Mesodermal cell (in vitro differentiated cells): ENCODE measurements at regions not wholly inside any gene's neighbourhood (a gene's known extent, or its start where the extent isn't known, plus 50 kb on each side); places are given as distances from the start of the nearest gene placed in this dataset.

ENCODE experiments used
- H3K27ac ChIP-seq: 2 replicates; pipeline ENCODE4 v1.7.0; 2013; ENCODE audit warnings: mild to moderate bottlenecking, low read depth, low read length, moderate library complexity; ENCODE audit not compliant: severe bottlenecking
- H3K36me3 ChIP-seq: 2 replicates; pipeline ENCODE4 v1.7.1; 2013; ENCODE audit warnings: mild to moderate bottlenecking, low read length, moderate library complexity; ENCODE audit not compliant: control insufficient read depth, insufficient read depth
- H3K4me1 ChIP-seq: one replicate; pipeline ENCODE4 v1.7.1; 2013; ENCODE audit warnings: mild to moderate bottlenecking, low read length; ENCODE audit not compliant: insufficient read depth, control insufficient read depth, poor library complexity, severe bottlenecking
- H3K4me3 ChIP-seq: 2 replicates; pipeline ENCODE4 v1.7.0; 2013; ENCODE audit warnings: low read length, control low read depth, mild to moderate bottlenecking; ENCODE audit not compliant: insufficient read depth, poor library complexity, severe bottlenecking; ENCODE audit errors: extremely low read depth
- H3K9me3 ChIP-seq: 2 replicates; pipeline ENCODE4 v1.7.1; 2013; ENCODE audit warnings: mild to moderate bottlenecking, low read length, moderate library complexity; ENCODE audit not compliant: control insufficient read depth
- WGBS, 2 experiments: methylation state at CpG; one replicate each; pipeline ENCODE4 v1.1.5; 2013; ENCODE audit warnings: missing lambda C conversion rate in 2 of 2; ENCODE audit not compliant: insufficient coverage in 2 of 2; 5-methylcytosine and 5-hydroxymethylcytosine counted together

GRCh38 chr5:166529200-166529599 is 1762.2 kb upstream of the WWC1 start:
- 0% methylated on average over 1 of the region's 2 CpGs; no CpG with 5 or more reads in 1 of the 2 experiments for WGBS, 2 experiments
- Histone ChIP-seq H3K4me1 (peaks cover 7% of the 10 kb centered on the region), H3K27ac (no peak overlapping the region), H3K36me3 (no peaks in the 10 kb centered on the region), H3K4me3 (no peak overlapping the region), H3K9me3 (no peaks in the 10 kb centered on the region)

GRCh38 chr5:166532456-166533220 is 1758.8 kb upstream of the WWC1 start:
- Histone ChIP-seq H3K27ac (peak overlapping the region; percentile 52), H3K4me1 (peaks cover 7% of the 10 kb centered on the region), H3K36me3 (no peaks in the 10 kb centered on the region), H3K9me3 (no peaks in the 10 kb centered on the region), H3K4me3 (no peak overlapping the region)
- 100% methylated on average over 1 of the region's 5 CpGs; no CpG with 5 or more reads in 1 of the 2 experiments for WGBS, 2 experiments

- Histone ChIP-seq H3K4me3 (no peak overlapping the region), H3K4me1 (peaks cover 7% of the 10 kb centered on the region), H3K27ac (no peak overlapping the region), H3K9me3 (no peaks in the 10 kb centered on the region), H3K36me3 (no peaks in the 10 kb centered on the region)
- WGBS, 2 experiments, result no CpG with 5 or more reads among the region's 3 CpGs
Observed at GRCh38 chr5:166535641-166536040, 1755.8 kb upstream of the WWC1 start.

- no peak overlapping the region for H3K4me3 ChIP-seq
- H3K27ac ChIP-seq, result no peak overlapping the region
- no peaks in the 10 kb centered on the region for H3K4me1 ChIP-seq
- H3K9me3 ChIP-seq, result no peaks in the 10 kb centered on the region
- H3K36me3 ChIP-seq, result no peaks in the 10 kb centered on the region
- WGBS, 2 experiments, result 93% methylated on average over 2 of the region's 2 CpGs; no CpG with 5 or more reads in 1 of the 2 experiments
Observed at GRCh38 chr5:166540156-166540555, 1751.3 kb upstream of the WWC1 start.

GRCh38 chr5:166551384-166551783 is 1740.1 kb upstream of the WWC1 start:
- H3K36me3 ChIP-seq, result no peaks in the 10 kb centered on the region
- 0% methylated on average over 1 of the region's 2 CpGs; no CpG with 5 or more reads in 1 of the 2 experiments for WGBS, 2 experiments
- H3K9me3 ChIP-seq, result no peaks in the 10 kb centered on the region
- no peak overlapping the region for H3K4me3 ChIP-seq
- H3K4me1 ChIP-seq, result no peaks in the 10 kb centered on the region
- H3K27ac ChIP-seq, result no peak overlapping the region

- WGBS, 2 experiments, result 83 to 98% methylated on average over 3 to 6 of the region's 7 CpGs
- Histone ChIP-seq H3K9me3 (no peaks in the 10 kb centered on the region), H3K4me1 (no peaks in the 10 kb centered on the region), H3K27ac (no peak overlapping the region), H3K4me3 (no peak overlapping the region), H3K36me3 (no peaks in the 10 kb centered on the region)
Observed at GRCh38 chr5:166553778-166554177, 1737.7 kb upstream of the WWC1 start.

- no peaks in the 10 kb centered on the region for H3K36me3 ChIP-seq
- H3K4me1 ChIP-seq, result peaks cover 3% of the 10 kb centered on the region
- no peak overlapping the region for H3K27ac ChIP-seq
- no peak overlapping the region for H3K4me3 ChIP-seq
- H3K9me3 ChIP-seq, result peaks cover 8% of the 10 kb centered on the region
- no CpG with 5 or more reads among the region's 3 CpGs for WGBS, 2 experiments
Observed at GRCh38 chr5:166561759-166562158, 1729.7 kb upstream of the WWC1 start.

- Histone ChIP-seq H3K4me1 (peaks cover 3% of the 10 kb centered on the region), H3K36me3 (no peaks in the 10 kb centered on the region), H3K4me3 (no peak overlapping the region), H3K27ac (no peak overlapping the region), H3K9me3 (peaks cover 8% of the 10 kb centered on the region)
- 80% methylated on average over 1 of the region's 1 CpG; no CpG with 5 or more reads in 1 of the 2 experiments for WGBS, 2 experiments
Observed at GRCh38 chr5:166562246-166562645, 1729.2 kb upstream of the WWC1 start.

- H3K36me3 ChIP-seq, result no peaks in the 10 kb centered on the region
- peaks cover 3% of the 10 kb centered on the region for H3K4me1 ChIP-seq
- no CpG with 5 or more reads among the region's 1 CpG for WGBS, 2 experiments
- no peak overlapping the region for H3K4me3 ChIP-seq
- H3K9me3 ChIP-seq, result no peaks in the 10 kb centered on the region
- no peak overlapping the region for H3K27ac ChIP-seq
Observed at GRCh38 chr5:166566725-166567124, 1724.7 kb upstream of the WWC1 start.

- Histone ChIP-seq H3K4me3 (no peak overlapping the region), H3K4me1 (no peaks in the 10 kb centered on the region), H3K36me3 (no peaks in the 10 kb centered on the region), H3K9me3 (no peaks in the 10 kb centered on the region), H3K27ac (no peak overlapping the region)
- 87 to 91% methylated on average over 5 to 6 of the region's 6 CpGs for WGBS, 2 experiments
Observed at GRCh38 chr5:166570865-166571264, 1720.6 kb upstream of the WWC1 start.

- H3K9me3 ChIP-seq, result no peaks in the 10 kb centered on the region
- H3K36me3 ChIP-seq, result no peaks in the 10 kb centered on the region
- H3K27ac ChIP-seq, result no peak overlapping the region
- H3K4me3 ChIP-seq, result no peak overlapping the region
- H3K4me1 ChIP-seq, result no peaks in the 10 kb centered on the region
Observed at GRCh38 chr5:166571668-166572067, 1719.8 kb upstream of the WWC1 start.
